ENCODE measurements at regions not wholly inside any gene's neighbourhood (a gene's known extent, or its start where the extent isn't known, plus 50 kb on each side); places are given as distances from the start of the nearest gene placed in this dataset.

- TF ChIP-seq CTCF (IDR thresholded peaks at IDR 0.05) (no peak), EZH2phosphoT487 (IDR thresholded peaks at IDR 0.05) (no peak)
Measured at GRCh38 chr5:143682929-143683386, 129.0 kb upstream of the HMHB1 start.
